ENCODE measurements at regions not wholly inside any gene's neighbourhood (a gene's known extent, or its start where the extent isn't known, plus 50 kb on each side); places are given as distances from the start of the nearest gene placed in this dataset.

- no peak for DNase-seq (ENCODE audit: low spot score)
- Histone ChIP-seq H3K79me2 (ENCODE audit: insufficient read depth, low read depth, low read length) (no peaks in the 10 kb centered on the region), H3K9me2 (ENCODE audit: insufficient read depth, low read length) (no peaks in the 10 kb centered on the region), H3K36me3 (ENCODE audit: insufficient read depth, low read length) (no peaks in the 10 kb centered on the region), H3K4me2 (ENCODE audit: low read length) (no peak overlapping the region), H4K20me1 (ENCODE audit: insufficient read depth, low read length) (no peaks in the 10 kb centered on the region), H3K4me1 (ENCODE audit: insufficient read depth, low read length, poor library complexity, severe bottlenecking) (no peaks in the 10 kb centered on the region), H3K9me3 (ENCODE audit: low read length) (no peaks in the 10 kb centered on the region), H2AFZ (ENCODE audit: low read length) (no peak overlapping the region), H3K4me3 (ENCODE audit: low read depth, low read length, poor library complexity, severe bottlenecking) (no peak overlapping the region), H3K27ac (ENCODE audit: low read depth, low read length, poor library complexity, severe bottlenecking) (no peak overlapping the region)
- no peak for TF ChIP-seq CTCF (conservative IDR thresholded peaks at IDR 0.05; ENCODE audit: low read length)
- no peak for TF ChIP-seq EZH2phosphoT487 (IDR thresholded peaks at IDR 0.05; ENCODE audit: borderline replicate concordance, low read depth, low read length)
- CTCF ChIA-PET (ENCODE audit: unreplicated experiment), result no interaction called here
- BruUV-seq (replicated peaks), result no TSS peak
- intact Hi-C loops (cut with micrococcal nuclease; ENCODE audit: unreplicated experiment), result no loop called here
- POLR2A ChIA-PET, result interaction anchor here (0.6 kb wide), 1 partner anchor 857 kb away, joined by 3 read pairs; no protein-coding TSS in a partner anchor
These were observed 136.3 kb upstream of the VSTM2B start for GRCh38 chr19:29389495-29389894.

- no peaks in the 10 kb centered on the region for H3K4me1 ChIP-seq (ENCODE audit: insufficient read depth, low read length, poor library complexity, severe bottlenecking)
- H3K4me2 ChIP-seq (ENCODE audit: low read length), result no peak overlapping the region
- TF ChIP-seq CTCF (conservative IDR thresholded peaks at IDR 0.05; ENCODE audit: low read length) (no peak), EZH2phosphoT487 (IDR thresholded peaks at IDR 0.05; ENCODE audit: borderline replicate concordance, low read depth, low read length) (no peak)
- no peaks in the 10 kb centered on the region for H3K9me2 ChIP-seq (ENCODE audit: insufficient read depth, low read length)
- H3K36me3 ChIP-seq (ENCODE audit: insufficient read depth, low read length), result no peaks in the 10 kb centered on the region
- H3K79me2 ChIP-seq (ENCODE audit: insufficient read depth, low read depth, low read length), result no peaks in the 10 kb centered on the region
- DNase-seq (ENCODE audit: low spot score), result no peak
- intact Hi-C loops (cut with micrococcal nuclease; ENCODE audit: unreplicated experiment), result no loop called here
- H3K27ac ChIP-seq (ENCODE audit: low read depth, low read length, poor library complexity, severe bottlenecking), result no peak overlapping the region
- ChIA-PET CTCF (ENCODE audit: unreplicated experiment) (no interaction called here), POLR2A (no interaction called here)
- no peaks in the 10 kb centered on the region for H4K20me1 ChIP-seq (ENCODE audit: insufficient read depth, low read length)
- H3K4me3 ChIP-seq (ENCODE audit: low read depth, low read length, poor library complexity, severe bottlenecking), result no peak overlapping the region
- BruUV-seq (replicated peaks), result no TSS peak
- no peak overlapping the region for H2AFZ ChIP-seq (ENCODE audit: low read length)
- H3K9me3 ChIP-seq (ENCODE audit: low read length), result no peaks in the 10 kb centered on the region
These were observed 135.1 kb upstream of the VSTM2B start for GRCh38 chr19:29390742-29391141.

GRCh38 chr19:29393915-29394460 is 131.8 kb upstream of the VSTM2B start:
- H3K9me3 ChIP-seq (ENCODE audit: low read length), result no peaks in the 10 kb centered on the region
- H3K4me3 ChIP-seq (ENCODE audit: low read depth, low read length, poor library complexity, severe bottlenecking), result no peak overlapping the region
- no peaks in the 10 kb centered on the region for H3K79me2 ChIP-seq (ENCODE audit: insufficient read depth, low read depth, low read length)
- CTCF ChIA-PET (ENCODE audit: unreplicated experiment), result no interaction called here
- no peaks in the 10 kb centered on the region for H3K36me3 ChIP-seq (ENCODE audit: insufficient read depth, low read length)
- TF ChIP-seq EZH2phosphoT487 (IDR thresholded peaks at IDR 0.05; ENCODE audit: borderline replicate concordance, low read depth, low read length), result no peak
- TF ChIP-seq CTCF (conservative IDR thresholded peaks at IDR 0.05; ENCODE audit: low read length), result peak; percentile 35; the same call in 1 of the 2 replicates
- H3K27ac ChIP-seq (ENCODE audit: low read depth, low read length, poor library complexity, severe bottlenecking), result no peak overlapping the region
- H3K9me2 ChIP-seq (ENCODE audit: insufficient read depth, low read length), result no peaks in the 10 kb centered on the region
- H4K20me1 ChIP-seq (ENCODE audit: insufficient read depth, low read length), result no peaks in the 10 kb centered on the region
- intact Hi-C loops (cut with micrococcal nuclease; ENCODE audit: unreplicated experiment), result no loop called here
- no peak overlapping the region for H3K4me2 ChIP-seq (ENCODE audit: low read length)
- no TSS peak for BruUV-seq (replicated peaks)
- H3K4me1 ChIP-seq (ENCODE audit: insufficient read depth, low read length, poor library complexity, severe bottlenecking), result no peaks in the 10 kb centered on the region
- no peak overlapping the region for H2AFZ ChIP-seq (ENCODE audit: low read length)
- no peak for DNase-seq (ENCODE audit: low spot score)
- POLR2A ChIA-PET, result no interaction called here
